CD14-positive monocyte (primary cell): ENCODE measurements at regions not wholly inside any gene's neighbourhood (a gene's known extent, or its start where the extent isn't known, plus 50 kb on each side); places are given as distances from the start of the nearest gene placed in this dataset.

ENCODE experiments used
- DNase-seq, 3 donors: peaks; one replicate each; pipeline ENCODE4 v3.0.0-alpha.2; 2011 to 2022
- H2AFZ ChIP-seq: 2 replicates; pipeline ENCODE4 v1.6.0; 2012; ENCODE audit warnings: mild to moderate bottlenecking, low read depth, low read length, inconsistent platforms; ENCODE audit not compliant: insufficient read depth, poor library complexity, severe bottlenecking
- H3K27ac ChIP-seq, 2 donors: 1 replicate in 1 of 2; 2 replicates in 1 of 2; pipeline ENCODE4 v1.5.1; 2012 to 2013; ENCODE audit warnings: low read length in 2 of 2, control low read depth in 1 of 2, inconsistent platforms in 1 of 2, low read depth in 1 of 2, mild to moderate bottlenecking in 1 of 2
- H3K27me3 ChIP-seq, 2 donors: one replicate each; pipeline versions ENCODE4 v1.6.0 to v1.6.1; 2011 to 2013; ENCODE audit warnings: low read length in 2 of 2; ENCODE audit not compliant: control insufficient read depth in 2 of 2, insufficient read depth in 2 of 2
- H3K36me3 ChIP-seq, 2 donors: replicated peaks in 1 of 2; 1 replicate in 1 of 2; 2 replicates in 1 of 2; pipeline versions ENCODE4 v1.5.1 to v1.6.1; 2012 to 2013; ENCODE audit warnings: low read length in 2 of 2, control low read depth in 1 of 2, inconsistent platforms in 1 of 2, mild to moderate bottlenecking in 1 of 2; ENCODE audit not compliant: insufficient read depth in 2 of 2, control insufficient read depth in 1 of 2
- H3K4me1 ChIP-seq, 2 donors: 1 replicate in 1 of 2; 2 replicates in 1 of 2; pipeline versions ENCODE4 v1.5.1 to v1.6.1; 2012 to 2013; ENCODE audit warnings: low read length in 2 of 2, control low read depth in 1 of 2, inconsistent platforms in 1 of 2, mild to moderate bottlenecking in 1 of 2, moderate library complexity in 1 of 2; ENCODE audit not compliant: insufficient read depth in 2 of 2, control insufficient read depth in 1 of 2
- H3K4me2 ChIP-seq: replicated peaks from 2 replicates; pipeline ENCODE3; 2012; ENCODE audit warnings: low read length, moderate library complexity, mild to moderate bottlenecking; ENCODE audit not compliant: poor library complexity, severe bottlenecking; ENCODE audit errors: extremely low read depth
- H3K4me3 ChIP-seq, 3 experiments: fragments of 200-600 bp in 1 of 3; sonication (generic) in 1 of 3; replicated peaks in 1 of 3; 1 replicate in 2 of 3; 2 replicates in 1 of 3; pipeline ENCODE4 v1.5.1; 2011 to 2013; ENCODE audit warnings: low read length in 3 of 3, mild to moderate bottlenecking in 3 of 3, control low read depth in 2 of 3, low read depth in 2 of 3, inconsistent platforms in 1 of 3, moderate library complexity in 1 of 3
- H3K79me2 ChIP-seq: 2 replicates; pipeline ENCODE4 v1.6.0; 2012; ENCODE audit warnings: mild to moderate bottlenecking, control low read depth, inconsistent platforms, low read length, moderate library complexity; ENCODE audit not compliant: insufficient read depth
- H3K9ac ChIP-seq: 2 replicates; pipeline ENCODE4 v1.6.0; 2017; ENCODE audit warnings: low read length, mild to moderate bottlenecking; ENCODE audit not compliant: insufficient read depth, poor library complexity, severe bottlenecking
- H3K9me3 ChIP-seq, 2 donors: replicated peaks in 1 of 2; 1 replicate in 1 of 2; 2 replicates in 1 of 2; pipeline versions ENCODE4 v1.5.1 to v1.6.1; 2012 to 2013; ENCODE audit warnings: low read length in 2 of 2, control low read depth in 1 of 2; ENCODE audit not compliant: control insufficient read depth in 1 of 2, insufficient read depth in 1 of 2
- H4K20me1 ChIP-seq: 2 replicates; pipeline ENCODE4 v1.6.0; 2012; ENCODE audit warnings: mild to moderate bottlenecking, low read length, control low read depth, moderate library complexity; ENCODE audit not compliant: insufficient read depth
- H3K27ac Mint-ChIP-seq, 7 donors: one replicate each; pipeline ENCODE4 v1.8.0; 2020; ENCODE audit warnings: mild to moderate bottlenecking in 7 of 7, mixed read lengths in 7 of 7, moderate library complexity in 6 of 7, inconsistent platforms in 2 of 7
- H3K27me3 Mint-ChIP-seq, 3 donors: one replicate each; pipeline ENCODE4 v1.8.0; 2021 to 2022; ENCODE audit warnings: low read depth in 3 of 3, mild to moderate bottlenecking in 3 of 3, mixed read lengths in 3 of 3, moderate library complexity in 3 of 3, inconsistent platforms in 1 of 3
- H3K36me3 Mint-ChIP-seq, 2 donors: one replicate each; pipeline ENCODE4 v1.8.0; 2020; ENCODE audit warnings: mixed read lengths in 2 of 2, inconsistent platforms in 1 of 2, mild to moderate bottlenecking in 1 of 2
- H3K4me1 Mint-ChIP-seq: one replicate; pipeline ENCODE4 v1.8.0; 2020; ENCODE audit warnings: mild to moderate bottlenecking, mixed read lengths
- H3K4me3 Mint-ChIP-seq, 2 donors: one replicate each; pipeline ENCODE4 v1.8.0; 2020; ENCODE audit warnings: mild to moderate bottlenecking in 2 of 2, mixed read lengths in 2 of 2, moderate library complexity in 1 of 2
- H3K9me3 Mint-ChIP-seq, 7 donors: one replicate each; pipeline ENCODE4 v1.8.0; 2020 to 2022; ENCODE audit warnings: mixed read lengths in 7 of 7, mild to moderate bottlenecking in 6 of 7, moderate library complexity in 6 of 7, inconsistent platforms in 2 of 7
- CTCF ChIP-seq: fragments of 200-600 bp; IDR thresholded peaks from one replicate; pipeline ENCODE4 v1.8.0; 2022; ENCODE audit warnings: antibody characterized with exemption, mild to moderate bottlenecking
- intact Hi-C, 2 donors: fragments of 100-400 bp; cut with micrococcal nuclease; formaldehyde crosslinking; loops; one replicate each; pipeline versions ENCODE4 v1.15.0 to v1.15.1; 2023

DNA sequence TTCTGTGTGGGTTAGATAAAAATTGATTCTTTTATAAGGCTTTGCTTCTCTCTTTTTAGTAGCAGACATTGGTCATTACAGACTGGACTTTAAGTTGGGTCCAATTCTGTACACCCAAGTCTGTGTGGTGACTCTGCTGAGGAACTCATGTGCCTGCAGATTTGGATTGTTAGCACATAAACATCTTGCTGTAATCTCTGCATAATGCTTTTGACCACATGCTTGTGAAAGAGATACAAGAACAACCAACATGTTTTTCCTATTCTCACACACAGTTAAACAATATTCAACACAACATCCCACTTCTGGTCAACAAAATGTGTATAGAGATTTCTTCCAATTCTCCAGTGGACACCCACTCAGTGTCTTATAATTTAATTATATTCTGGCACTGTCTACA is 270.1 kb downstream of the RDH14 start:
- Histone ChIP-seq H3K27me3 (no peaks in the 10 kb centered on the region), H3K4me1 (no peaks in the 10 kb centered on the region), H3K9ac (no peak overlapping the region), H3K4me3 (no peak overlapping the region), H4K20me1 (no peaks in the 10 kb centered on the region), H2AFZ (no peak overlapping the region), H3K79me2 (no peaks in the 10 kb centered on the region), H3K4me2 (no peak overlapping the region), H3K9me3 (no peaks in the 10 kb centered on the region), H3K36me3 (no peaks in the 10 kb centered on the region), H3K27ac (no peak overlapping the region)
- peaks cover 0 to 1% (median 0%) of the 10 kb centered on the region in 3 donors for H3K27me3 Mint-ChIP-seq
- H3K27ac Mint-ChIP-seq: no peak overlapping the region
- no peaks in the 10 kb centered on the region for H3K4me1 Mint-ChIP-seq
- H3K9me3 Mint-ChIP-seq: peaks cover 0 to 2% (median 0%) of the 10 kb centered on the region in 7 donors
- DNase-seq: no peak
- TF ChIP-seq CTCF: no peak
- intact Hi-C loops: no loop called here
- H3K36me3 Mint-ChIP-seq: no peaks in the 10 kb centered on the region
- H3K4me3 Mint-ChIP-seq: no peak overlapping the region

GRCh38 chr2:18286897-18287296 is 273.6 kb downstream of the RDH14 start:
- Mint-ChIP-seq H3K27me3 (peaks cover 0 to 1% (median 0%) of the 10 kb centered on the region in 3 donors), H3K4me3 (no peak overlapping the region), H3K36me3 (no peaks in the 10 kb centered on the region), H3K27ac (no peak overlapping the region), H3K9me3 (peaks cover 0 to 12% (median 4%) of the 10 kb centered on the region in 7 donors), H3K4me1 (no peaks in the 10 kb centered on the region)
- H3K9ac ChIP-seq: no peak overlapping the region
- no peaks in the 10 kb centered on the region for H3K4me1 ChIP-seq
- H4K20me1 ChIP-seq: no peaks in the 10 kb centered on the region
- intact Hi-C loops: no loop called here
- no peaks in the 10 kb centered on the region for H3K79me2 ChIP-seq
- H3K36me3 ChIP-seq: no peaks in the 10 kb centered on the region
- H3K4me2 ChIP-seq: no peak overlapping the region
- no peak overlapping the region for H2AFZ ChIP-seq
- DNase-seq: no peak
- H3K27me3 ChIP-seq: no peaks in the 10 kb centered on the region
- H3K4me3 ChIP-seq: no peak overlapping the region
- H3K9me3 ChIP-seq: peaks cover 0 to 4% of the 10 kb centered on the region in 2 donors
- no peak for TF ChIP-seq CTCF
- no peak overlapping the region for H3K27ac ChIP-seq
